Epithelial cell of prostate (primary cell): ENCODE measurements at regions not wholly inside any gene's neighbourhood (a gene's known extent, or its start where the extent isn't known, plus 50 kb on each side); places are given as distances from the start of the nearest gene placed in this dataset.

Experiments used
- DNase-seq: peaks from one replicate; pipeline ENCODE4 v3.0.0-alpha.2; 2011; ENCODE audit warnings: low read depth, low spot score
- H3K27ac ChIP-seq: fragments of 450-650 bp; 2 replicates; pipeline ENCODE4 v1.5.1; 2017; ENCODE audit warnings: mild to moderate bottlenecking

DNA sequence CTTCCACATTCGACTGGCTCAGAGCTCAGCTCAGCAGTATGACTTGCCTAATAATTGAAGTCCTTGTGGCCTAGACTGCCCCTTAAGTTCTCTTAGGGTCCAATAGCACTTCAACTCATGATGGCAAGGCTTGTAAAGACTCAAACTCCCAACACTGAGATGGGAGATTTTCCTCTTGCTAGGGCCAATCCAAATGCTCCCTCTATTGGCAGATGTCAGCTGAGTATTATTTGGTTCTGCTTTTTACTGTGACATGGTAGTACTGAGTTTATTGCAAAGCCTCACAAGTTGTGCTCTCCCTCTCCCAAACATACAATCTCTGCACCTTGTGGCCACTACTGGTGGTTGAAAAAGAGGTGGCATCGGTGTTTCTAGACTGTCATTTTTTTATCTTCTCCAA, 164.2 kb downstream of the ALG10 start:
- no peak overlapping the region for H3K27ac ChIP-seq
- DNase-seq, result no peak

DNA sequence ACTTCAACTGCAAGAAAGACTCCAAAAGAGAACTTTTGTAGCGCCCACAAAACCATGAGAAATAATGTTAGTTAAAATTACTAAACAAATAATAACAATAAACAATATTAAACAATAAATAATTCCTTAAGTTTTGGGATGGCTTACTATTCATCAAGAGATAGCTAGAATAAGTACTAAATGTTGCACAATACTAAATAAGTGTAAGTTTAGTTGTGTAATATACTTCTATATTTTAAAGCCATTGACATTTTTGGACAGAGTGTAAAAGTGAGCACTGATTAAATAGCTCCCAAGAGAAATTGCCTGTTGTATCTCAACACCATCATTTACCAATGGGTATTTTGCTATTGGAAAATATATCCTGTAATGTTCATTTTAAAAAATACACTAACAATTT, 166.7 kb downstream of the ALG10 start:
- no peak overlapping the region for H3K27ac ChIP-seq
- DNase-seq, result no peak

GRCh38 chr12:34190054-34190453, 167.8 kb downstream of the ALG10 start:
- no peak overlapping the region for H3K27ac ChIP-seq
- DNase-seq, result no peak

DNA sequence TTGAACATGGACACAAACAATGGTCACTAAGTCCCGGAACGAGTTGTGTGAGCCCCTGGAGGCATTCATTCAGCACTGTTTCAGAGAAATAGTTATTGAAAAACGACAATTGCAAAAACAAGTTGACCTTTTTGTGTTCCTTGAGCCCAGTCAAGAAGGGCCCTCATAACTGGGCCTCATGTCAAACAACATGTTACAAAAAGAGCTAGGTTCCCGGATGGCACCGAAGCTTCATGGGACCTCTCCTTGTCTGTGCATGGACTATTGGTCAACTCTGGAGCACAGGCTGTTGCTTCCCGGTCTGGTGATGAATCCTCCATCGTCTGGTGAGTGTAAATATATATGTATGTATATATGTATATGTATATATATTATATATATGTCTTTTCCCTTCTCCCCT, 176.6 kb downstream of the ALG10 start:
- no peak overlapping the region for H3K27ac ChIP-seq

DNA sequence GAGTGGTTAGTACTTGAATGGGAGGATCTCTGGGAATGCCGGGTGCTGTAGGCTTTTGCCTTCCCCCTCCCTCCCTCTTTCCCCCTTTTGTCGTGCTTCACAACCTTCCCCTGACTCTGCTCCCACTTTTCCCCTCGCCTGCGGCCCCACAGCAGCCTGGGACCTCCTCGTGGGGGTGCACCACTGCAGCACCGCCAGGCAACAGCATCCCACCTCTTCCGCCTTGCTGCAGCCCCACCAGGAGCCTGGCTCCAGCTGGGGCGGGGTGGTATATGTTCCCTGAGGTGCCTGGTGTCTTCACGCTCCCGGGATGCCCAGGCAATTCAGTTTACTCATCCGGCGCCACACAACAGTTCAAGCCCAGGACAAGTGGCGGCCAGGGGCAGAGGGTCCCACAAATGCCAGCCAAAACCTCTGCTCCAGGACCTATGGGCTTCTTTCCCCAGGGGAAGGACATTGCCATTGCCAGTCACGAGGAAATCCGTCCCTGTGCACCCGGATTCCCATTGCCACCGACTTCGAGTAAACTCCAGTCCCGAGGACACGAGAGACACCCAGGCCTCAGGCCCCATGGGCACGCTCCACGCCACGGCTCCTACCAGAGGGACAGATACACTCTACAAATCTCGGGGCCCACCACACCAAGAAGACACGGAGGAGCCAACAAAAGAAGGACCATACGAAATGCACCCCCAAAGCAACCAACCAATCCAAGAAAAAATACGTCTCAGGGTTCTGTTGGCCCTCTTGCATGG, 181.7 kb downstream of the ALG10 start:
- no peak for DNase-seq
- H3K27ac ChIP-seq, result no peak overlapping the region

More for the DNA sequence above, 176.6 kb downstream of the ALG10 start:
- DNase-seq, result no peak

GRCh38 chr12:34204830-34205285, 182.6 kb downstream of the ALG10 start:
- no peak for DNase-seq
- H3K27ac ChIP-seq, result no peak overlapping the region

DNA sequence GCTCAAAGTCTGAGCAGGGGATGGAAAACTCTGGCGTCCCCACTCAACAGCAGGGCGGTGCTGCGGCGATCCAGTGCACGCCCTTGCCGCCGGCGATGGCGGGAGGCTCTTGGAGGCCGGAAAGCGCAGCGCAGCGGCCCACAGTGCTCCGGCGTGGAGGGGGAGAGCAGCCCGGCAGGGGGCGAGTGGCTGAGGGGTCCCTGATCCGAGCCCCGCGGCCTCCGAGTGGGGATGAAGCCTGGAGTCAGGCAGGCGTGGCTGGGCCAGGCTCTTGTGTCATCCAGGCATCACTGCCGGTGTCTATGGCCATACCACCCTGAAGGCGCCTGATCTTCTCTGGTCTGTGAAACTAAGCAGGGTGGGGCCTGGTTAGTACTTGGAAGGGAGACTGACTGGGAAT, 183.1 kb downstream of the ALG10 start:
- no peak for DNase-seq
- no peak overlapping the region for H3K27ac ChIP-seq

DNA sequence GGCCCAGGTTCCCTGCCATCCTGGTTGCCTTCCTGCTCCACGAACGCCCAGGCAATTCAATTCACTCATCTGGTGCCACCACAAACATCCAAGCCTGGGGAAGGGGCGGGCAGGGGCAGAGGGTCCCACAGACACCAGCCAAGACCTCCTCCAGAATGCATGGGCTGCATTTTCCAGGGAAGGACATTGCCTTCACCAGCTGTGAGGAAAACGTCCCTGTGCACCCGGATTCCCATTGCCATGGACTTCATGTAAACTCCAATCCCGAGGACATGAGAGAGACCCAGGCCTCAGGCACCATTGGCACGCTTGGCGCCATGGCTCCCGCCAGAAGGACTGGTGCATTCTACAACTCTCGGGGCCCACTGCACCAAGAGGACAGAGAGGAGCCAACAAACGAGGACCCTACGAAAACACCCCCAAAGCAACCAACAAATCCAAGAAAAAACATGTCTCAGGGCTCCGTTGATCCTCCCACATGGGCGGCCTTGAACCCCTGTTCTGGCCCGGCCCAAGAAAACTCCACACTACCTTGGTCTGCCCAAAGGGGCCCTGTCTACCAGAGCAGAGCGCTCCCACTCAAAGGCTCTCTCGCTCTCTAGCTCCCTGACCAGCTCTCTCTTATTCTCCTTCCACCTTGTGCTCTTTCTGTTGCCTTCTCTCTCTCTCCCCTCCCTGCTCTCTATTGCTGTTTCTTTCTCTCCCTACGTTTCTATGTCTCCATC, 183.9 kb downstream of the ALG10 start:
- no peak for DNase-seq
- H3K27ac ChIP-seq, result no peak overlapping the region

GRCh38 chr12:34207858-34208257, 185.6 kb downstream of the ALG10 start:
- no peak overlapping the region for H3K27ac ChIP-seq
- no peak for DNase-seq

DNA sequence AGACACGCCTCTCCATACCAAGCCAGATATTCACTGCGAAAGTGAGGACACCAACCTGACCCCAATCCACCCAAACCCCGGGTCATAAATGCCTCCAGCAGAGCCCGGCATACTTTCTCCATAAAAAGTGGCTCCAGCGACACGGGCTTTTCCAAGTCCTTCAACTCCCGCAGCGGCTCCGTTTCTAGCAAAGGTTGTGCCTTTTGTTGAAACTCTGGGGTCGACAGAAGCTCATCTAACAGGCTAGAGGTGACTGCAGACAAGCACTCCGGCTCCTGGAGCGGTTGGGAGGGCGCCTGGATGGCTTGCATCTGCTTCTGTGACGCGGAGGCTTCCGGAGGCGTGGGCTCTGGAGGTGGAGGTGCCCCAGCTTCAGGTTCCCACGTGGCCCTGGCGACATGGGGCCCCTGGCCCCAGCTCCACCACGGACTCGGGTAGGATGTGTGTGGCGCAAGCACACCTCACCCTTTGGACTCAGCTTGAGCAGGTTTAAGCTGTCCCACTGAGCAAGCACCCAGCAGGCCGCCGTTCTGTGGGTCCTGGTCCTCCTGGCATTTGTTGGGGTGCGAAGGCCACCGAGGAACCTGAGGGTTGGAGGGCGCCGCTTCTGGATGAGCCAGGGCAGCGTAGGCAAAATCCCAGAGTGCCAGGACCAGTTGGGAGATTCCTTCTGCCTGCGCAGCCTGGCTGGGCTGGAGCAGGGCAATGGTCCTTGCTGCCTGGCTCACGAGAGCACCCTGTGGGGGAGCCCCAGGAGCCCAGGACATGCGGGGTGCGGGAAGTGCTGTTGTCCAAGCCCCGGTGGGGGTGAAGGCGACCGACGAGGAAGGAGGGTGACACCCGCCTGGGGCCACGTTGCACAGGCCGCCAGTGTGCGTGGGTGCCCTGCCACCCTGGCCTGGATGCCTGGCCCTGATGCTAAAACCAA, 186.3 kb downstream of the ALG10 start:
- DNase-seq, result no peak
- no peak overlapping the region for H3K27ac ChIP-seq

GRCh38 chr12:34209259-34209835, 187.1 kb downstream of the ALG10 start:
- H3K27ac ChIP-seq, result no peak overlapping the region
- no peak for DNase-seq

DNA sequence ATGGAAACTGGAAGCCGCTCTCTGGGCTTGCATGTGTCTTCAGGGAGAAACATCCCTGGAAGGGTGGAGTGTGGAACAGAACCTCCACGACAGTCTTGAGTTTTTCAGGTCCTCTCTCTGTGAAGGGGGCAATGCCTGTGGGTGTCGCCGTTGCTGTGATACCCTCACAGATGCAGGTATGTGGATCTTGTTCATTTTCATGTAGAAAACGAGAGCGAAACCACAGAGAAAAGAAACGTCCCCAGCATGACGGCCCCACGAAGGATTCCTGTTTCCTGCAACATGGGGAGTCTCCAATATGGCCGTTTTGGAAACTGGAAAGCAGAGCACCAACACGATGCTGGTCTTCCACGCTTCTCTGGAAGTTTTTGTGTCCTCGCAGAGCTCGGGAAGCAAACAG, 187.9 kb downstream of the ALG10 start:
- DNase-seq, result no peak
- H3K27ac ChIP-seq, result no peak overlapping the region

GRCh38 chr12:34210689-34211530, 188.6 kb downstream of the ALG10 start:
- DNase-seq, result no peak
- H3K27ac ChIP-seq, result no peak overlapping the region

GRCh38 chr12:34212651-34213050, 190.4 kb downstream of the ALG10 start:
- no peak overlapping the region for H3K27ac ChIP-seq

GRCh38 chr12:34214011-34214410, 191.7 kb downstream of the ALG10 start:
- H3K27ac ChIP-seq, result no peak overlapping the region
- DNase-seq, result no peak

More at GRCh38 chr12:34212651-34213050, 190.4 kb downstream of the ALG10 start:
- no peak for DNase-seq

GRCh38 chr12:34215213-34215892, 193.1 kb downstream of the ALG10 start:
- no peak overlapping the region for H3K27ac ChIP-seq
- DNase-seq, result no peak

- DNase-seq, result no peak
- no peak overlapping the region for H3K27ac ChIP-seq
Observed at GRCh38 chr12:34215893-34216285, 193.6 kb downstream of the ALG10 start.

GRCh38 chr12:34217660-34218059, 195.4 kb downstream of the ALG10 start:
- DNase-seq, result no peak
- no peak overlapping the region for H3K27ac ChIP-seq
